Hepatocyte (in vitro differentiated cells): ENCODE measurements at regions not wholly inside any gene's neighbourhood (a gene's known extent, or its start where the extent isn't known, plus 50 kb on each side); places are given as distances from the start of the nearest gene placed in this dataset.
A peak's percentile ranks its signal among the peaks of the same experiment; 100 is the strongest.

Experiments used
- DNase-seq: peaks from one replicate; pipeline ENCODE4 v3.0.0-alpha.2; 2016; ENCODE audit warnings: low spot score
- H2AFZ ChIP-seq: fragments of 200-600 bp; sonication (generic); 2 replicates; pipeline ENCODE4 v1.6.0; 2016; ENCODE audit warnings: antibody characterized with exemption, mild to moderate bottlenecking
- H3K27ac ChIP-seq: fragments of 200-600 bp; sonication (generic); 2 replicates; pipeline ENCODE4 v1.5.1; 2016; ENCODE audit warnings: mild to moderate bottlenecking
- H3K27me3 ChIP-seq: fragments of 200-600 bp; sonication (generic); 2 replicates; pipeline ENCODE4 v1.6.1; 2016
- H3K36me3 ChIP-seq: fragments of 200-600 bp; sonication (generic); replicated peaks from 2 replicates; pipeline ENCODE4 v1.5.1; 2016; ENCODE audit warnings: low read depth; ENCODE audit not compliant: insufficient read depth
- H3K4me1 ChIP-seq: fragments of 200-600 bp; sonication (generic); 2 replicates; pipeline ENCODE4 v1.5.1; 2016; ENCODE audit warnings: mild to moderate bottlenecking, moderate library complexity; ENCODE audit not compliant: insufficient read depth
- H3K4me2 ChIP-seq: fragments of 200-600 bp; sonication (generic); 2 replicates; pipeline ENCODE4 v1.6.0; 2016
- H3K4me3 ChIP-seq: fragments of 200-600 bp; sonication (generic); 2 replicates; pipeline ENCODE4 v1.5.1; 2016; ENCODE audit warnings: mild to moderate bottlenecking
- H3K79me2 ChIP-seq: fragments of 200-600 bp; sonication (generic); 2 replicates; pipeline ENCODE4 v1.6.0; 2017; ENCODE audit warnings: mild to moderate bottlenecking
- H3K9me2 ChIP-seq: fragments of 200-600 bp; sonication (generic); replicated peaks from 2 replicates; pipeline ENCODE4 v1.6.0; 2017; ENCODE audit warnings: mild to moderate bottlenecking; ENCODE audit not compliant: insufficient read depth
- H3K9me3 ChIP-seq: fragments of 200-600 bp; sonication (generic); 2 replicates; pipeline ENCODE4 v1.5.1; 2016; ENCODE audit warnings: low read depth, mild to moderate bottlenecking
- H4K20me1 ChIP-seq: fragments of 200-600 bp; sonication (generic); 2 replicates; pipeline ENCODE4 v1.6.0; 2016; ENCODE audit warnings: mild to moderate bottlenecking; ENCODE audit not compliant: insufficient read depth, poor library complexity, severe bottlenecking
- EZH2 ChIP-seq: fragments of 200-600 bp; sonication (generic); IDR thresholded peaks from 2 replicates; pipeline ENCODE4 v1.6.1; 2016; ENCODE audit warnings: antibody characterized with exemption, mild to moderate bottlenecking, borderline replicate concordance
- EZH2phosphoT487 ChIP-seq: fragments of 200-600 bp; sonication (generic); IDR thresholded peaks from one replicate; pipeline ENCODE4 v1.6.1; 2018; ENCODE audit warnings: antibody characterized with exemption, mild to moderate bottlenecking, low read depth, moderate library complexity; ENCODE audit not compliant: unreplicated experiment, severe bottlenecking
- WGBS: methylation state at CpG from one replicate; pipeline ENCODE4 v1.1.6; 2016; ENCODE audit warnings: low lambda C conversion rate; ENCODE audit errors: missing lambda C conversion rate; 5-methylcytosine and 5-hydroxymethylcytosine counted together
- TF ChIP-seq, protein P1 (sequence below): fragments of 200-600 bp; sonication (generic); IDR thresholded peaks from 2 replicates; pipeline ENCODE4 v1.5.1; 2016; ENCODE audit warnings: antibody characterized with exemption, mild to moderate bottlenecking; ENCODE audit not compliant: poor library complexity

DNA sequence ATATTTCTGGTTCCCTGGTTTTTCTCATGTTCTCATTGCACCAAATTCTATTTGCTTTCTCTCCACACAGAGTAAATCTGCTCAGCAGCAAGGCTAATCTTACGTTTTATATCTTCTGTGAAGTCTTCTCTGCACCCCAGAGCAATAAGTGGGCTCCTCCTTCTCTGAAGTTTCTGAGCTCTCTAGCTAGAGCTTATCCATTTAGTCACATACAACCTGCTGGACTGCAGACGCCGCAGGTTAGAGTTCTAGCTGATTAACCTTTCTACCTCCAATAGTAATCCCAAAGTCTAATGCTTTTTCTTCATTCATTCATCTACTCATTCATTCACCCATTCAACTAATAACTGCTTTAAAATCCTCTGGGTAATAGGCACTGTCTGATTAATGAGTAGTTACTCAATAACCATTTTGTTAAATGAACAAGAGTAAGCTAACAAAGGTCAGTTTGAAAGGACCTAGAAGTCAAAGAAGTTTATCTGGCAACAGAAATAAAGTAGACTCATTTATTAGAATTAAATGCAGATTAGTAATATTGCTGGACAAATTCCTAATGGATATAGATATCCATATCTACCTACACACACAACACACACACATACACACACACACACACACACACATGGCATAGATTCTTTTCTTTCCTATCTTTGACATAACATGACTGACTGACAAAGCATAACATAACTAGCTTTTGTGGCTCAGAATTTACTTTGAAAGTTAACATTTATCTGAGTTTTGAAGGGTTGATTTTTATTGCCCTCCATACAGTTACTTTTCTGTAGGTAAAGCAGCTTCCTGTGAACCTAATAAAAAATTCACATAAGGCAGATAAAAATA is 984.6 kb upstream of the SEMA6A start:
- DNase-seq, result no peak
- Histone ChIP-seq H3K4me2 (peak overlapping the region; percentile 34), H3K27me3 (no peaks in the 10 kb centered on the region), H3K79me2 (no peaks in the 10 kb centered on the region), H3K36me3 (no peaks in the 10 kb centered on the region), H3K27ac (no peak overlapping the region), H4K20me1 (no peaks in the 10 kb centered on the region), H3K9me2 (no peaks in the 10 kb centered on the region), H2AFZ (no peak overlapping the region), H3K4me1 (no peaks in the 10 kb centered on the region), H3K9me3 (no peaks in the 10 kb centered on the region), H3K4me3 (no peak overlapping the region)
- TF ChIP-seq, protein P1, sequence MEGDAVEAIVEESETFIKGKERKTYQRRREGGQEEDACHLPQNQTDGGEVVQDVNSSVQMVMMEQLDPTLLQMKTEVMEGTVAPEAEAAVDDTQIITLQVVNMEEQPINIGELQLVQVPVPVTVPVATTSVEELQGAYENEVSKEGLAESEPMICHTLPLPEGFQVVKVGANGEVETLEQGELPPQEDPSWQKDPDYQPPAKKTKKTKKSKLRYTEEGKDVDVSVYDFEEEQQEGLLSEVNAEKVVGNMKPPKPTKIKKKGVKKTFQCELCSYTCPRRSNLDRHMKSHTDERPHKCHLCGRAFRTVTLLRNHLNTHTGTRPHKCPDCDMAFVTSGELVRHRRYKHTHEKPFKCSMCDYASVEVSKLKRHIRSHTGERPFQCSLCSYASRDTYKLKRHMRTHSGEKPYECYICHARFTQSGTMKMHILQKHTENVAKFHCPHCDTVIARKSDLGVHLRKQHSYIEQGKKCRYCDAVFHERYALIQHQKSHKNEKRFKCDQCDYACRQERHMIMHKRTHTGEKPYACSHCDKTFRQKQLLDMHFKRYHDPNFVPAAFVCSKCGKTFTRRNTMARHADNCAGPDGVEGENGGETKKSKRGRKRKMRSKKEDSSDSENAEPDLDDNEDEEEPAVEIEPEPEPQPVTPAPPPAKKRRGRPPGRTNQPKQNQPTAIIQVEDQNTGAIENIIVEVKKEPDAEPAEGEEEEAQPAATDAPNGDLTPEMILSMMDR, result no peak
- no peak for TF ChIP-seq EZH2
- TF ChIP-seq EZH2phosphoT487, result no peak
- 66% methylated on average over 3 of the region's 3 CpGs for WGBS

DNA sequence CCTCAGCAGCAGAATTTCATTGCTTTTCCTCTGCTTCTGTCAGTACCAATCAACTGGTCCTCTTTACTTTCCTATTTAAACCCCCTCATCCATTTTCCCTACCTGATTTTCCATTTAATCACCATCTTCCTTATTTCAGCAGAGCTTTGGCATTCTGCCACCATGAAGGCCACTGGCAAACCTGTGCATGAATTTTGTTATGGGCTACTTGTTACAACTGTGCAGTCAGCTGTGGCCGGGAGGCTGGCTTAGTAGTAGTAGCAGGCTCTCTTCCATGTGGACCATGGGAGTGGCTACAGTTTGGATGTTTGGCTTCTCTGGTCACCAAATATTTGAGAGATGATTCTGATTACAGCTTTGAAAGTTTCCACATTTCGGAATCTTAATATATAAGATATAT is 976.6 kb upstream of the SEMA6A start:
- Histone ChIP-seq H3K27ac (no peak overlapping the region), H3K4me1 (no peaks in the 10 kb centered on the region), H3K4me2 (no peak overlapping the region), H3K36me3 (no peaks in the 10 kb centered on the region), H3K79me2 (no peaks in the 10 kb centered on the region), H3K27me3 (no peaks in the 10 kb centered on the region), H4K20me1 (no peaks in the 10 kb centered on the region), H3K9me3 (no peaks in the 10 kb centered on the region), H3K9me2 (no peaks in the 10 kb centered on the region), H3K4me3 (no peak overlapping the region), H2AFZ (no peak overlapping the region)
- TF ChIP-seq, protein P1, result no peak
- no peak for TF ChIP-seq EZH2phosphoT487
- TF ChIP-seq EZH2, result no peak
- 90% methylated on average over 2 of the region's 2 CpGs for WGBS
- DNase-seq, result no peak

DNA sequence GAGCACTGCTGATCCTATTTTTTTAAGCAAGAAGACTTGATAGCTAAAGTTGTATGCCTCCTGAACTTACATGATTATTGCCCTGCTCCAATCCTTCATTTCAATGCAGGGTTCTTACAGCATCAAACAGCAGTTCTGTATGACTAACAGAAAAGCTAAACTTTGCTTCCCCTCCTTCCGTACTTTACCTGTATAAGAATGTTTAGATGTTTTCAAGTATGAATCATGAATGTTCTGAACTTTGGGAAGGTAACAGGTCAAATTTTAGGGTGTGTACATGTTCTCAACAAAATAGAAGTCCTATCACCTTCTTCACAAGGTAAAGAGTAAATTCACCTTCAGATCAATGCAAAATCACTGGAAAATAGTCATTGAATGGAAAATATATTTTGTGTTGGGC is 972.6 kb upstream of the SEMA6A start:
- Histone ChIP-seq H3K79me2 (no peaks in the 10 kb centered on the region), H4K20me1 (no peaks in the 10 kb centered on the region), H3K4me1 (no peaks in the 10 kb centered on the region), H3K36me3 (no peaks in the 10 kb centered on the region), H3K9me2 (no peaks in the 10 kb centered on the region), H3K27ac (no peak overlapping the region), H3K9me3 (no peaks in the 10 kb centered on the region), H3K27me3 (no peaks in the 10 kb centered on the region), H3K4me2 (no peak overlapping the region), H3K4me3 (no peak overlapping the region), H2AFZ (no peak overlapping the region)
- no peak for DNase-seq
- TF ChIP-seq, protein P1, result no peak
- TF ChIP-seq EZH2 (no peak), EZH2phosphoT487 (no peak)
- WGBS, result 85% methylated on average over 1 of the region's 1 CpG
